GM21529 (cell line): ENCODE measurements at regions not wholly inside any gene's neighbourhood (a gene's known extent, or its start where the extent isn't known, plus 50 kb on each side); places are given as distances from the start of the nearest gene placed in this dataset.
A peak's percentile ranks its signal among the peaks of the same experiment; 100 is the strongest.
"Not testable (repeated sequence)": the region's sequence is repeated elsewhere in the genome, so short reads cannot be mapped to it uniquely, and the experiment has no call there.

Source experiments
- ATAC-seq: cut with Tn5 transposase; IDR thresholded peaks from one replicate; pipeline ENCODE4 v1.9.1; 2021; ENCODE audit not compliant: unreplicated experiment

- no peak for ATAC-seq
These were observed 64.0 kb downstream of the TBR1 start for GRCh38 chr2:161480123-161480522.

- ATAC-seq, result no peak
These were observed 65.5 kb downstream of the TBR1 start for GRCh38 chr2:161481619-161482018.

- no peak for ATAC-seq
These were observed 68.0 kb downstream of the TBR1 start for GRCh38 chr2:161484061-161484460.

- no peak for ATAC-seq
These were observed 70.0 kb downstream of the TBR1 start for GRCh38 chr2:161486111-161486510.

GRCh38 chr2:161488131-161488699, 72.1 kb downstream of the TBR1 start:
- no peak for ATAC-seq

- ATAC-seq, result no peak
These were observed 72.8 kb downstream of the TBR1 start for GRCh38 chr2:161488879-161489278.

- ATAC-seq, result peak; percentile 69
These were observed 85.0 kb downstream of the TBR1 start for GRCh38 chr2:161500892-161501610.

GRCh38 chr2:161502279-161502678, 86.2 kb downstream of the TBR1 start:
- ATAC-seq, result not testable (repeated sequence)

GRCh38 chr2:161504628-161505289, 88.7 kb downstream of the TBR1 start:
- not testable (repeated sequence) for ATAC-seq

GRCh38 chr2:161505466-161505865, 89.4 kb downstream of the TBR1 start:
- not testable (repeated sequence) for ATAC-seq

GRCh38 chr2:161513295-161514032, 97.4 kb downstream of the TBR1 start:
- ATAC-seq, result not testable (repeated sequence)

- ATAC-seq, result no peak
These were observed 101.4 kb upstream of the SLC4A10 start for GRCh38 chr2:161522796-161523195.

- ATAC-seq, result no peak
These were observed 91.0 kb upstream of the SLC4A10 start for GRCh38 chr2:161533218-161533617.

GRCh38 chr2:161546635-161547034, 77.6 kb upstream of the SLC4A10 start:
- no peak for ATAC-seq

GRCh38 chr2:161547130-161547529, 77.1 kb upstream of the SLC4A10 start:
- ATAC-seq, result no peak

GRCh38 chr2:161552015-161552414, 72.2 kb upstream of the SLC4A10 start:
- no peak for ATAC-seq

GRCh38 chr2:161555826-161556225, 68.4 kb upstream of the SLC4A10 start:
- no peak for ATAC-seq

- no peak for ATAC-seq
These were observed 67.8 kb upstream of the SLC4A10 start for GRCh38 chr2:161556440-161556839.

GRCh38 chr2:161557538-161557937, 66.7 kb upstream of the SLC4A10 start:
- no peak for ATAC-seq

GRCh38 chr2:161564906-161565305, 59.3 kb upstream of the SLC4A10 start:
- no peak for ATAC-seq

- ATAC-seq, result no peak
These were observed 54.8 kb upstream of the SLC4A10 start for GRCh38 chr2:161569401-161569800.
